IMR-90 (cell line): ENCODE measurements at regions not wholly inside any gene's neighbourhood (a gene's known extent, or its start where the extent isn't known, plus 50 kb on each side); places are given as distances from the start of the nearest gene placed in this dataset.

Source experiments
- ATAC-seq: fragments of 200-7000 bp; cut with Tn5 transposase; 2 replicates; pipeline ENCODE4 v1.9.1; 2020; ENCODE audit warnings: low read depth, mild to moderate bottlenecking, moderate library complexity
- BruUV-seq: library from RNA; stranded (reverse); fragments of 400-500 nt; replicated peaks from 2 replicates; lab custom pipeline; 2021; lab: Mats Ljungman, UMichigan
- CTCF ChIA-PET: fragments of 300-600 bp; formaldehyde crosslinking; extraction: SDS; loops from one replicate; lab custom pipeline; 2021; ENCODE audit warnings: antibody characterized with exemption; lab: Yijun Ruan, JAX
- POLR2A ChIA-PET: fragments of 300-600 bp; sonication (Branson Sonifier 250); formaldehyde crosslinking; loops from one replicate; lab custom pipeline; 2022; ENCODE audit warnings: antibody characterized with exemption; ENCODE audit not compliant: unreplicated experiment; lab: Charles Lee
- DNase-seq: peaks from one replicate; pipeline ENCODE4 v3.0.0; 2013
- H2AFZ ChIP-seq: replicated peaks from 2 replicates; pipeline ENCODE3; 2013; ENCODE audit warnings: low read length, mild to moderate bottlenecking; ENCODE audit not compliant: poor library complexity
- H2AK5ac ChIP-seq: 2 replicates; pipeline ENCODE4 v1.6.1; 2013; ENCODE audit warnings: low read depth, low read length, inconsistent platforms
- H2AK9ac ChIP-seq: replicated peaks from 2 replicates; pipeline ENCODE3; 2013; ENCODE audit warnings: mild to moderate bottlenecking, low read depth, low read length, moderate library complexity; ENCODE audit not compliant: poor library complexity
- H2BK120ac ChIP-seq: 2 replicates; pipeline ENCODE4 v1.6.1; 2013; ENCODE audit warnings: low read depth, low read length, inconsistent platforms
- H2BK15ac ChIP-seq: 3 replicates; pipeline ENCODE4 v1.6.1; 2013; ENCODE audit warnings: low read depth, low read length, inconsistent platforms
- H2BK20ac ChIP-seq: 2 replicates; pipeline ENCODE4 v1.6.1; 2013; ENCODE audit warnings: low read depth, mild to moderate bottlenecking, inconsistent platforms, low read length, moderate library complexity
- H2BK5ac ChIP-seq: 2 replicates; pipeline ENCODE4 v1.6.1; 2013; ENCODE audit warnings: mild to moderate bottlenecking, low read depth, low read length, inconsistent platforms; ENCODE audit not compliant: poor library complexity, severe bottlenecking
- H3K14ac ChIP-seq: replicated peaks from 2 replicates; pipeline ENCODE4 v1.6.1; 2013; ENCODE audit warnings: low read depth, low read length, inconsistent platforms
- H3K18ac ChIP-seq: 2 replicates; pipeline ENCODE4 v1.6.1; 2013; ENCODE audit warnings: low read depth, low read length, control low read depth
- H3K23ac ChIP-seq: 2 replicates; pipeline ENCODE4 v1.6.1; 2013; ENCODE audit warnings: low read depth, low read length, inconsistent platforms
- H3K27ac ChIP-seq: 2 replicates; pipeline ENCODE4 v1.5.1; 2013; ENCODE audit warnings: mild to moderate bottlenecking, control low read depth, low read length; ENCODE audit not compliant: insufficient read depth
- H3K27me3 ChIP-seq: 2 replicates; pipeline ENCODE4 v1.6.1; 2013; ENCODE audit warnings: low read length; ENCODE audit not compliant: control insufficient read depth, insufficient read depth
- H3K36me3 ChIP-seq: 2 replicates; pipeline ENCODE4 v1.6.1; 2013; ENCODE audit warnings: low read length, mixed read lengths; ENCODE audit not compliant: control insufficient read depth, insufficient read depth
- H3K4ac ChIP-seq: 2 replicates; pipeline ENCODE4 v1.6.1; 2013; ENCODE audit warnings: low read depth, low read length, inconsistent platforms
- H3K4me1 ChIP-seq: 2 replicates; pipeline ENCODE4 v1.6.1; 2013; ENCODE audit warnings: low read length, mixed read lengths; ENCODE audit not compliant: control insufficient read depth, insufficient read depth
- H3K4me2 ChIP-seq: 2 replicates; pipeline ENCODE4 v1.6.1; 2013; ENCODE audit warnings: low read depth, mild to moderate bottlenecking, control low read depth, low read length, moderate library complexity
- H3K4me3 ChIP-seq: 2 replicates; pipeline ENCODE4 v1.5.1; 2013; ENCODE audit warnings: low read depth, mild to moderate bottlenecking, control low read depth, low read length, moderate library complexity; ENCODE audit not compliant: insufficient read depth
- H3K56ac ChIP-seq: 2 replicates; pipeline ENCODE4 v1.6.1; 2013; ENCODE audit warnings: low read length, inconsistent platforms; ENCODE audit not compliant: insufficient read depth; ENCODE audit errors: extremely low read depth
- H3K79me1 ChIP-seq, 2 experiments: 2 replicates each; pipeline ENCODE4 v1.6.1; 2013; ENCODE audit warnings: low read length in 2 of 2, inconsistent platforms in 1 of 2, low read depth in 1 of 2
- H3K9ac ChIP-seq: 2 replicates; pipeline ENCODE4 v1.6.1; 2013; ENCODE audit warnings: low read depth, low read length, control low read depth
- H3K9me1 ChIP-seq: 2 replicates; pipeline ENCODE4 v1.6.1; 2013; ENCODE audit warnings: low read length, inconsistent platforms; ENCODE audit not compliant: insufficient read depth
- H3K9me3 ChIP-seq: 2 replicates; pipeline ENCODE4 v1.6.1; 2013; ENCODE audit warnings: low read length; ENCODE audit not compliant: control insufficient read depth, insufficient read depth
- H4K20me1 ChIP-seq: 2 replicates; pipeline ENCODE4 v1.6.1; 2013; ENCODE audit warnings: low read length, inconsistent platforms; ENCODE audit not compliant: insufficient read depth
- H4K5ac ChIP-seq: 2 replicates; pipeline ENCODE4 v1.6.1; 2013; ENCODE audit warnings: mild to moderate bottlenecking, low read depth, low read length, control low read depth
- H4K8ac ChIP-seq, 2 experiments: 2 replicates each; pipeline ENCODE4 v1.6.1; 2013; ENCODE audit warnings: low read depth in 2 of 2, low read length in 2 of 2, control low read depth in 1 of 2, inconsistent platforms in 1 of 2
- H4K91ac ChIP-seq: 2 replicates; pipeline ENCODE4 v1.6.1; 2013; ENCODE audit warnings: low read depth, low read length, inconsistent platforms; ENCODE audit not compliant: insufficient read depth
- BHLHE40 ChIP-seq: fragments of 150-350 bp; IDR thresholded peaks from 2 replicates; pipeline ENCODE4 v1.6.1; 2016; ENCODE audit warnings: mild to moderate bottlenecking, low read depth, low read length
- CEBPB ChIP-seq: IDR thresholded peaks from 2 replicates; pipeline ENCODE4 v1.6.1; 2012; ENCODE audit warnings: low read depth, low read length, improper control_type of control experiment
- CHD1 ChIP-seq: IDR thresholded peaks from 2 replicates; pipeline ENCODE4 v1.6.1; 2012; ENCODE audit warnings: low read depth, low read length, improper control_type of control experiment
- FOS ChIP-seq: fragments of 150-350 bp; IDR thresholded peaks from 2 replicates; pipeline ENCODE4 v1.6.1; 2016; ENCODE audit warnings: low read depth, low read length
- MAZ ChIP-seq: IDR thresholded peaks from 2 replicates; pipeline ENCODE4 v1.6.1; 2012; ENCODE audit warnings: low read depth, mild to moderate bottlenecking, low read length, improper control_type of control experiment, moderate library complexity, borderline replicate concordance
- MXI1 ChIP-seq: IDR thresholded peaks from 2 replicates; pipeline ENCODE4 v1.6.1; 2012; ENCODE audit warnings: low read depth, mild to moderate bottlenecking, low read length, moderate library complexity, borderline replicate concordance
- NFE2L2 ChIP-seq: fragments of 150-350 bp; IDR thresholded peaks from 2 replicates; pipeline ENCODE4 v1.6.1; 2016; ENCODE audit warnings: low read depth, mild to moderate bottlenecking, low read length
- POLR2A ChIP-seq: IDR thresholded peaks from 2 replicates; pipeline ENCODE4 v1.6.1; 2012; ENCODE audit warnings: mild to moderate bottlenecking, low read depth, low read length
- RAD21 ChIP-seq: IDR thresholded peaks from 2 replicates; pipeline ENCODE4 v1.6.1; 2012; ENCODE audit warnings: low read length, improper control_type of control experiment
- RCOR1 ChIP-seq: IDR thresholded peaks from 2 replicates; pipeline ENCODE4 v1.6.1; 2012; ENCODE audit warnings: mild to moderate bottlenecking, low read length, improper control_type of control experiment; ENCODE audit not compliant: insufficient replicate concordance
- RFX5 ChIP-seq: IDR thresholded peaks from 2 replicates; pipeline ENCODE4 v1.8.0; 2012; ENCODE audit warnings: low read depth, mild to moderate bottlenecking, low read length, moderate library complexity
- SMC3 ChIP-seq: fragments of 150-350 bp; IDR thresholded peaks from 2 replicates; pipeline ENCODE4 v1.6.1; 2016; ENCODE audit warnings: low read depth, mild to moderate bottlenecking, antibody characterized with exemption, low read length, moderate library complexity
- WGBS, 2 experiments: methylation state at CpG; one replicate each; pipeline versions ENCODE4 v1.1.5 to v1.1.7; 2013; ENCODE audit warnings: missing lambda C conversion rate in 2 of 2; ENCODE audit not compliant: insufficient read length in 1 of 2; ENCODE audit errors: extremely low coverage in 2 of 2; 5-methylcytosine and 5-hydroxymethylcytosine counted together
- dilution Hi-C: fragments of 300-500 bp; cut with HindIII; formaldehyde crosslinking; loops from one replicate; pipeline ENCODE4 v1.14.3; 2018; ENCODE audit warnings: low sequenced_read_pairs; ENCODE audit not compliant: unreplicated experiment
- in situ Hi-C: fragments of 300-500 bp; cut with MboI; formaldehyde crosslinking; loops from 3 replicates; pipeline ENCODE4 v1.14.3; 2019; ENCODE audit warnings: low sequenced_read_pairs, inconsistent platforms, mixed read lengths
- intact Hi-C: fragments of 100-400 bp; cut with micrococcal nuclease; formaldehyde crosslinking; loops from 2 replicates; pipeline ENCODE4 v1.10.0; 2022
- TF ChIP-seq, protein P1 (sequence below): fragments of 150-350 bp; IDR thresholded peaks from 2 replicates; pipeline ENCODE4 v1.6.1; 2016; ENCODE audit warnings: low read depth, mild to moderate bottlenecking, low read length, moderate library complexity, borderline replicate concordance
- TF ChIP-seq, protein P2 (sequence below): fragments of 150-350 bp; IDR thresholded peaks from 2 replicates; pipeline ENCODE4 v1.6.1; 2017; ENCODE audit warnings: mild to moderate bottlenecking, antibody characterized with exemption, low read length, low read depth
- TF ChIP-seq, protein P3 (sequence below): conservative IDR thresholded peaks from 2 replicates; pipeline ENCODE4 v1.5.1; 2012; ENCODE audit warnings: mild to moderate bottlenecking, low read depth, low read length, improper control_type of control experiment

DNA sequence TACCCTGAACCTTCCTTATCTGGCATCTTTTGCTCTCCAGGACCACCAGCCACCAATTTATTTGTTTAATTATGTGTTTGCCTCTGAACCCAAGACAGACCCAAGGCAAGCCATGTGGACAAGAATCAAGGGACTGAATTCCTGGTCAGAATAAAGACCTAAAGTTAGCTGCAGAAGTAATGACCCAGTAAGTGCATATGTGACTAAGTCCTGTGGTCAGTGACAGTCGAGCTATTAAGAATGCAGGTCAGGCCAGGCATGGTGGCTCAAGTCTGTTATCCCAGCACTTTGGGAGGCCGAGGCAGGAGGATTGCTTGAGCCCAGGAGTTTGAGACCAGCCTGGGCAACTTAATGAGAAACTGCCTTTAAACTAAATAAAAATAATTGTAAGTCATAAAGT, 139.4 kb downstream of the CCDC71L start:
- Histone ChIP-seq H3K4ac (no peak overlapping the region), H2BK15ac (no peak overlapping the region), H4K91ac (no peak overlapping the region), H3K4me1 (no peaks in the 10 kb centered on the region), H4K5ac (no peak overlapping the region), H2AK5ac (no peak overlapping the region), H4K20me1 (no peaks in the 10 kb centered on the region), H3K14ac (no peak overlapping the region), H3K23ac (no peak overlapping the region), H2BK120ac (no peak overlapping the region), H3K9ac (no peak overlapping the region), H3K27ac (no peak overlapping the region), H3K79me1 (no peaks in the 10 kb centered on the region), H2AFZ (no peak overlapping the region), H2AK9ac (peak overlapping the region; percentile 13), H2BK20ac (no peak overlapping the region), H3K18ac (no peak overlapping the region), H3K9me1 (no peaks in the 10 kb centered on the region), H3K36me3 (no peaks in the 10 kb centered on the region), H4K8ac (no peak overlapping the region), H3K27me3 (peaks cover 6% of the 10 kb centered on the region; the same call in 1 of the 2 replicates), H3K9me3 (no peaks in the 10 kb centered on the region), H3K4me2 (no peak overlapping the region), H3K56ac (no peak overlapping the region), H3K4me3 (no peak overlapping the region), H2BK5ac (no peak overlapping the region)
- WGBS, 2 experiments, result no CpG with 5 or more reads among the region's 2 CpGs
- ChIA-PET POLR2A (no interaction called here), CTCF (interaction anchor here (0.6 to 0.7 kb wide), 2 partner anchors 14 to 635 kb away, joined by 3 read pairs; no protein-coding TSS in a partner anchor)
- intact Hi-C loops (no loop called here), dilution Hi-C loops (no loop called here), in situ Hi-C loops (no loop called here)
- no peak for ATAC-seq
- TF ChIP-seq BHLHE40, result no peak
- TF ChIP-seq POLR2A, result no peak
- TF ChIP-seq, protein P1, sequence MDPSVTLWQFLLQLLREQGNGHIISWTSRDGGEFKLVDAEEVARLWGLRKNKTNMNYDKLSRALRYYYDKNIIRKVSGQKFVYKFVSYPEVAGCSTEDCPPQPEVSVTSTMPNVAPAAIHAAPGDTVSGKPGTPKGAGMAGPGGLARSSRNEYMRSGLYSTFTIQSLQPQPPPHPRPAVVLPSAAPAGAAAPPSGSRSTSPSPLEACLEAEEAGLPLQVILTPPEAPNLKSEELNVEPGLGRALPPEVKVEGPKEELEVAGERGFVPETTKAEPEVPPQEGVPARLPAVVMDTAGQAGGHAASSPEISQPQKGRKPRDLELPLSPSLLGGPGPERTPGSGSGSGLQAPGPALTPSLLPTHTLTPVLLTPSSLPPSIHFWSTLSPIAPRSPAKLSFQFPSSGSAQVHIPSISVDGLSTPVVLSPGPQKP, result no peak
- no peak for TF ChIP-seq RFX5
- TF ChIP-seq MAZ, result no peak
- TF ChIP-seq, protein P2, sequence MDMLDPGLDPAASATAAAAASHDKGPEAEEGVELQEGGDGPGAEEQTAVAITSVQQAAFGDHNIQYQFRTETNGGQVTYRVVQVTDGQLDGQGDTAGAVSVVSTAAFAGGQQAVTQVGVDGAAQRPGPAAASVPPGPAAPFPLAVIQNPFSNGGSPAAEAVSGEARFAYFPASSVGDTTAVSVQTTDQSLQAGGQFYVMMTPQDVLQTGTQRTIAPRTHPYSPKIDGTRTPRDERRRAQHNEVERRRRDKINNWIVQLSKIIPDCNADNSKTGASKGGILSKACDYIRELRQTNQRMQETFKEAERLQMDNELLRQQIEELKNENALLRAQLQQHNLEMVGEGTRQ, result no peak
- no peak for TF ChIP-seq MXI1
- TF ChIP-seq RAD21, result no peak
- TF ChIP-seq NFE2L2, result no peak
- no peak for TF ChIP-seq CHD1
- no peak for TF ChIP-seq FOS
- TF ChIP-seq RCOR1, result no peak
- no peak for TF ChIP-seq CEBPB
- TF ChIP-seq, protein P3, sequence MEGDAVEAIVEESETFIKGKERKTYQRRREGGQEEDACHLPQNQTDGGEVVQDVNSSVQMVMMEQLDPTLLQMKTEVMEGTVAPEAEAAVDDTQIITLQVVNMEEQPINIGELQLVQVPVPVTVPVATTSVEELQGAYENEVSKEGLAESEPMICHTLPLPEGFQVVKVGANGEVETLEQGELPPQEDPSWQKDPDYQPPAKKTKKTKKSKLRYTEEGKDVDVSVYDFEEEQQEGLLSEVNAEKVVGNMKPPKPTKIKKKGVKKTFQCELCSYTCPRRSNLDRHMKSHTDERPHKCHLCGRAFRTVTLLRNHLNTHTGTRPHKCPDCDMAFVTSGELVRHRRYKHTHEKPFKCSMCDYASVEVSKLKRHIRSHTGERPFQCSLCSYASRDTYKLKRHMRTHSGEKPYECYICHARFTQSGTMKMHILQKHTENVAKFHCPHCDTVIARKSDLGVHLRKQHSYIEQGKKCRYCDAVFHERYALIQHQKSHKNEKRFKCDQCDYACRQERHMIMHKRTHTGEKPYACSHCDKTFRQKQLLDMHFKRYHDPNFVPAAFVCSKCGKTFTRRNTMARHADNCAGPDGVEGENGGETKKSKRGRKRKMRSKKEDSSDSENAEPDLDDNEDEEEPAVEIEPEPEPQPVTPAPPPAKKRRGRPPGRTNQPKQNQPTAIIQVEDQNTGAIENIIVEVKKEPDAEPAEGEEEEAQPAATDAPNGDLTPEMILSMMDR, result no peak
- TF ChIP-seq SMC3, result no peak
- no peak for DNase-seq
- no TSS peak for BruUV-seq
